ENCODE measurements at regions not wholly inside any gene's neighbourhood (a gene's known extent, or its start where the extent isn't known, plus 50 kb on each side); places are given as distances from the start of the nearest gene placed in this dataset.

GRCh38 chr6:78523622-78524021 lies 343.7 kb upstream of the IRAK1BP1 start:
- TF ChIP-seq, protein P1, sequence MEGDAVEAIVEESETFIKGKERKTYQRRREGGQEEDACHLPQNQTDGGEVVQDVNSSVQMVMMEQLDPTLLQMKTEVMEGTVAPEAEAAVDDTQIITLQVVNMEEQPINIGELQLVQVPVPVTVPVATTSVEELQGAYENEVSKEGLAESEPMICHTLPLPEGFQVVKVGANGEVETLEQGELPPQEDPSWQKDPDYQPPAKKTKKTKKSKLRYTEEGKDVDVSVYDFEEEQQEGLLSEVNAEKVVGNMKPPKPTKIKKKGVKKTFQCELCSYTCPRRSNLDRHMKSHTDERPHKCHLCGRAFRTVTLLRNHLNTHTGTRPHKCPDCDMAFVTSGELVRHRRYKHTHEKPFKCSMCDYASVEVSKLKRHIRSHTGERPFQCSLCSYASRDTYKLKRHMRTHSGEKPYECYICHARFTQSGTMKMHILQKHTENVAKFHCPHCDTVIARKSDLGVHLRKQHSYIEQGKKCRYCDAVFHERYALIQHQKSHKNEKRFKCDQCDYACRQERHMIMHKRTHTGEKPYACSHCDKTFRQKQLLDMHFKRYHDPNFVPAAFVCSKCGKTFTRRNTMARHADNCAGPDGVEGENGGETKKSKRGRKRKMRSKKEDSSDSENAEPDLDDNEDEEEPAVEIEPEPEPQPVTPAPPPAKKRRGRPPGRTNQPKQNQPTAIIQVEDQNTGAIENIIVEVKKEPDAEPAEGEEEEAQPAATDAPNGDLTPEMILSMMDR (IDR thresholded peaks at IDR 0.05; ENCODE audit: unreplicated experiment): no peak
- Mint-ChIP-seq H3K4me3 (ENCODE audit: unreplicated experiment) (no peak overlapping the region), H3K27ac (ENCODE audit: low read depth, unreplicated experiment) (no peak overlapping the region), H3K27me3 (ENCODE audit: insufficient read depth, unreplicated experiment) (no peaks in the 10 kb centered on the region), H3K4me1 (ENCODE audit: insufficient read depth, unreplicated experiment) (no peaks in the 10 kb centered on the region), H3K9me3 (ENCODE audit: unreplicated experiment) (no peaks in the 10 kb centered on the region), H3K36me3 (ENCODE audit: insufficient read depth, unreplicated experiment) (no peaks in the 10 kb centered on the region)
- no TSS peak for BruUV-seq (replicated peaks)
- ChIA-PET POLR2A (no interaction called here), CTCF (interaction anchor here (1.2 kb wide), 1 partner anchor 1066 kb away, joined by 3 read pairs; no protein-coding TSS in a partner anchor)
- no peak for DNase-seq (ENCODE audit: unreplicated experiment)
- intact Hi-C loops (cut with micrococcal nuclease): no loop called here

DNA sequence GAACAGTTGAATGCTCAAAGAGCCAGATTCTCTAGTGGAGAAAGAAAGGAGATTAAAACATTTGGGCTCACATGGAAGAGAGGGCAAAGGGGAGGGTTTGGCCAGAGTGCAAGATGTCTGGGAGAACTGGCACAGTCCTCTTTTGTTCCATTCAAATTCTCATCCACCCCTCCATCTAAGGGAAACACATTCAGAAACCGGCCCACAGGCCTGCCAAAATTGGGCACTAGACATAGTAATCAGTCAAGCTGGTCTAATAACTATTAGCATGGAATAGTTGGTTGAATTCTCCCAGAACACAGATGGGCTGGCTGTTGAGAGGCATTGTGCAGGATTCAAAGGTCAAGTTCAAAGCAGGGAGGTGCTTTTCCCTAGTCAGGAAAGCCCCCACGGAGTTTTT lies 341.4 kb upstream of the IRAK1BP1 start:
- BruUV-seq (replicated peaks): no TSS peak
- intact Hi-C loops (cut with micrococcal nuclease): no loop called here
- POLR2A ChIA-PET: no interaction called here
- H3K9me3 Mint-ChIP-seq (ENCODE audit: unreplicated experiment): no peaks in the 10 kb centered on the region
- DNase-seq (ENCODE audit: unreplicated experiment): no peak
- H3K4me1 Mint-ChIP-seq (ENCODE audit: insufficient read depth, unreplicated experiment): peaks cover 5% of the 10 kb centered on the region
- H3K27me3 Mint-ChIP-seq (ENCODE audit: insufficient read depth, unreplicated experiment): no peaks in the 10 kb centered on the region
- no peaks in the 10 kb centered on the region for H3K36me3 Mint-ChIP-seq (ENCODE audit: insufficient read depth, unreplicated experiment)
- TF ChIP-seq, protein P1 (IDR thresholded peaks at IDR 0.05; ENCODE audit: unreplicated experiment): no peak
- H3K27ac Mint-ChIP-seq (ENCODE audit: low read depth, unreplicated experiment): no peak overlapping the region
- CTCF ChIA-PET: interaction anchor here (0.6 to 0.9 kb wide), 2 partner anchors 90 to 296 kb away, joined by 3 read pairs; no protein-coding TSS in a partner anchor
- H3K4me3 Mint-ChIP-seq (ENCODE audit: unreplicated experiment): no peak overlapping the region

- Mint-ChIP-seq H3K4me1 (ENCODE audit: insufficient read depth, unreplicated experiment) (peaks cover 5% of the 10 kb centered on the region), H3K9me3 (ENCODE audit: unreplicated experiment) (no peaks in the 10 kb centered on the region), H3K27me3 (ENCODE audit: insufficient read depth, unreplicated experiment) (no peaks in the 10 kb centered on the region), H3K36me3 (ENCODE audit: insufficient read depth, unreplicated experiment) (no peaks in the 10 kb centered on the region), H3K4me3 (ENCODE audit: unreplicated experiment) (no peak overlapping the region), H3K27ac (ENCODE audit: low read depth, unreplicated experiment) (no peak overlapping the region)
- BruUV-seq (replicated peaks): no TSS peak
- TF ChIP-seq, protein P1 (IDR thresholded peaks at IDR 0.05; ENCODE audit: unreplicated experiment): no peak
- ChIA-PET CTCF (interaction anchor here (0.6 to 0.9 kb wide), 3 partner anchors 91 to 779 kb away, joined by 3 to 5 read pairs (median 3); no protein-coding TSS in a partner anchor), POLR2A (no interaction called here)
- DNase-seq (ENCODE audit: unreplicated experiment): peak; percentile 24
- intact Hi-C loops (cut with micrococcal nuclease): no loop called here
Measured at GRCh38 chr6:78526432-78526831, 340.9 kb upstream of the IRAK1BP1 start.

DNA sequence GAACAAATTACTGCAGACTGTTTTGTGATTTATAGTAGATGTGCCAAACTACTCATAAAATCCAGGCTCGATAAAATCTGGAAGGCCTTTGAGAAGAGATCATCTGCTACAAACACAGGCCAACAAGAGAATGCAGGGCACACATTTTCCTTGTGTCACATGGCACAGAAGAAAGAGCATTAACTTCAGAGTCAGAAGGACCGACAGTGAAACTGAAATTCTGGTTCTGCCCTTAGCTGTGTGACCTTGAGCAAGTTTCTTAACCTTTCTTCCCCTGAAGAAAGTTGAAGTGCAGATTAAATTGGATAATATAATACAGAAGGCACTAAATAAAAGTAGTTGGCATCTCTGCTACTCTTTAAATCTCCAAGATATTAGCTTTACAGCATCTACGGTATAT lies 338.4 kb upstream of the IRAK1BP1 start:
- intact Hi-C loops (cut with micrococcal nuclease): no loop called here
- CTCF ChIA-PET: no interaction called here

More for the DNA sequence above, 338.4 kb upstream of the IRAK1BP1 start:
- Mint-ChIP-seq H3K4me1 (ENCODE audit: insufficient read depth, unreplicated experiment) (peaks cover 5% of the 10 kb centered on the region), H3K36me3 (ENCODE audit: insufficient read depth, unreplicated experiment) (no peaks in the 10 kb centered on the region), H3K27me3 (ENCODE audit: insufficient read depth, unreplicated experiment) (no peaks in the 10 kb centered on the region), H3K9me3 (ENCODE audit: unreplicated experiment) (no peaks in the 10 kb centered on the region), H3K4me3 (ENCODE audit: unreplicated experiment) (no peak overlapping the region), H3K27ac (ENCODE audit: low read depth, unreplicated experiment) (no peak overlapping the region)
- no TSS peak for BruUV-seq (replicated peaks)
- TF ChIP-seq, protein P1 (IDR thresholded peaks at IDR 0.05; ENCODE audit: unreplicated experiment): no peak
- POLR2A ChIA-PET: no interaction called here
- DNase-seq (ENCODE audit: unreplicated experiment): no peak
